ENCODE measurements at regions not wholly inside any gene's neighbourhood (a gene's known extent, or its start where the extent isn't known, plus 50 kb on each side); places are given as distances from the start of the nearest gene placed in this dataset.

GRCh38 chr1:67896826-67897225, 63.6 kb upstream of the GNG12 start:
- H3K4me3 ChIP-seq (ENCODE audit: low read depth, low read length) = no peak overlapping the region
- TF ChIP-seq, protein P1, sequence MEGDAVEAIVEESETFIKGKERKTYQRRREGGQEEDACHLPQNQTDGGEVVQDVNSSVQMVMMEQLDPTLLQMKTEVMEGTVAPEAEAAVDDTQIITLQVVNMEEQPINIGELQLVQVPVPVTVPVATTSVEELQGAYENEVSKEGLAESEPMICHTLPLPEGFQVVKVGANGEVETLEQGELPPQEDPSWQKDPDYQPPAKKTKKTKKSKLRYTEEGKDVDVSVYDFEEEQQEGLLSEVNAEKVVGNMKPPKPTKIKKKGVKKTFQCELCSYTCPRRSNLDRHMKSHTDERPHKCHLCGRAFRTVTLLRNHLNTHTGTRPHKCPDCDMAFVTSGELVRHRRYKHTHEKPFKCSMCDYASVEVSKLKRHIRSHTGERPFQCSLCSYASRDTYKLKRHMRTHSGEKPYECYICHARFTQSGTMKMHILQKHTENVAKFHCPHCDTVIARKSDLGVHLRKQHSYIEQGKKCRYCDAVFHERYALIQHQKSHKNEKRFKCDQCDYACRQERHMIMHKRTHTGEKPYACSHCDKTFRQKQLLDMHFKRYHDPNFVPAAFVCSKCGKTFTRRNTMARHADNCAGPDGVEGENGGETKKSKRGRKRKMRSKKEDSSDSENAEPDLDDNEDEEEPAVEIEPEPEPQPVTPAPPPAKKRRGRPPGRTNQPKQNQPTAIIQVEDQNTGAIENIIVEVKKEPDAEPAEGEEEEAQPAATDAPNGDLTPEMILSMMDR (IDR thresholded peaks at IDR 0.05; ENCODE audit: control insufficient read depth, extremely low read depth, insufficient read depth) = no peak
- no peak for DNase-seq (ENCODE audit: low read depth)

GRCh38 chr1:67894981-67895735, 61.9 kb upstream of the GNG12 start:
- H3K4me3 ChIP-seq (ENCODE audit: low read depth, low read length) = no peak overlapping the region
- no peak for DNase-seq (ENCODE audit: low read depth)
- TF ChIP-seq, protein P1 (IDR thresholded peaks at IDR 0.05; ENCODE audit: control insufficient read depth, extremely low read depth, insufficient read depth) = no peak

GRCh38 chr1:67893126-67893495, 59.8 kb upstream of the GNG12 start:
- TF ChIP-seq, protein P1 (IDR thresholded peaks at IDR 0.05; ENCODE audit: control insufficient read depth, extremely low read depth, insufficient read depth) = no peak
- no peak overlapping the region for H3K4me3 ChIP-seq (ENCODE audit: low read depth, low read length)
- no peak for DNase-seq (ENCODE audit: low read depth)

- H3K4me3 ChIP-seq (ENCODE audit: low read depth, low read length) = no peak overlapping the region
- DNase-seq (ENCODE audit: low read depth) = no peak
- TF ChIP-seq, protein P1 (IDR thresholded peaks at IDR 0.05; ENCODE audit: control insufficient read depth, extremely low read depth, insufficient read depth) = no peak
These were observed 59.3 kb upstream of the GNG12 start for GRCh38 chr1:67892476-67893125.

- TF ChIP-seq, protein P1 (IDR thresholded peaks at IDR 0.05; ENCODE audit: control insufficient read depth, extremely low read depth, insufficient read depth) = no peak
- DNase-seq (ENCODE audit: low read depth) = no peak
- H3K4me3 ChIP-seq (ENCODE audit: low read depth, low read length) = no peak overlapping the region
These were observed 57.6 kb upstream of the GNG12 start for GRCh38 chr1:67890857-67891256.

GRCh38 chr1:67889953-67890567, 56.8 kb upstream of the GNG12 start:
- no peak for DNase-seq (ENCODE audit: low read depth)

More at GRCh38 chr1:67889953-67890567, 56.8 kb upstream of the GNG12 start:
- H3K4me3 ChIP-seq (ENCODE audit: low read depth, low read length) = no peak overlapping the region
- TF ChIP-seq, protein P1 (IDR thresholded peaks at IDR 0.05; ENCODE audit: control insufficient read depth, extremely low read depth, insufficient read depth) = no peak
